IPS-NIHi11 (cell line): ENCODE measurements at regions not wholly inside any gene's neighbourhood (a gene's known extent, or its start where the extent isn't known, plus 50 kb on each side); places are given as distances from the start of the nearest gene placed in this dataset.

ENCODE experiments used
- DNase-seq: peaks from one replicate; pipeline ENCODE4 v3.0.0; 2012; ENCODE audit warnings: mixed read lengths, low spot score

- no peak for DNase-seq
Measured at GRCh38 chr9:85428230-85428629, 313.5 kb downstream of the AGTPBP1 start.

- DNase-seq: no peak
Measured at GRCh38 chr9:85427772-85428171, 314.0 kb downstream of the AGTPBP1 start.

GRCh38 chr9:85425153-85425611 lies 316.6 kb downstream of the AGTPBP1 start:
- DNase-seq: peak; percentile 91

GRCh38 chr9:85423422-85423821 lies 318.3 kb downstream of the AGTPBP1 start:
- DNase-seq: no peak

GRCh38 chr9:85421641-85422040 lies 320.1 kb downstream of the AGTPBP1 start:
- no peak for DNase-seq

GRCh38 chr9:85420750-85421149 lies 321.0 kb downstream of the AGTPBP1 start:
- DNase-seq: peak; percentile 76

- no peak for DNase-seq
Measured at GRCh38 chr9:85417674-85418073, 324.1 kb downstream of the AGTPBP1 start.

GRCh38 chr9:85416715-85417114 lies 325.0 kb downstream of the AGTPBP1 start:
- DNase-seq: no peak

- no peak for DNase-seq
Measured at GRCh38 chr9:85414390-85414789, 327.4 kb downstream of the AGTPBP1 start.

GRCh38 chr9:85408494-85408893 lies 333.3 kb downstream of the AGTPBP1 start:
- no peak for DNase-seq

GRCh38 chr9:85405566-85405950 lies 336.2 kb downstream of the AGTPBP1 start:
- no peak for DNase-seq

GRCh38 chr9:85404911-85405565 lies 336.7 kb downstream of the AGTPBP1 start:
- no peak for DNase-seq

GRCh38 chr9:85402551-85402950 lies 339.2 kb downstream of the AGTPBP1 start:
- DNase-seq: no peak

GRCh38 chr9:85401998-85402397 lies 339.8 kb downstream of the AGTPBP1 start:
- no peak for DNase-seq

- DNase-seq: no peak
Measured at GRCh38 chr9:85397005-85397404, 344.7 kb downstream of the AGTPBP1 start.

GRCh38 chr9:85392260-85392659 lies 349.5 kb downstream of the AGTPBP1 start:
- no peak for DNase-seq

- DNase-seq: no peak
Measured at GRCh38 chr9:85377731-85378289, 363.9 kb downstream of the AGTPBP1 start.

- DNase-seq: no peak
Measured at GRCh38 chr9:85368781-85369180, 373.0 kb downstream of the AGTPBP1 start.

GRCh38 chr9:85359161-85359560 lies 382.6 kb downstream of the AGTPBP1 start:
- no peak for DNase-seq

- no peak for DNase-seq
Measured at GRCh38 chr9:85349046-85349445, 392.7 kb downstream of the AGTPBP1 start.

GRCh38 chr9:85347541-85347940 lies 394.2 kb downstream of the AGTPBP1 start:
- DNase-seq: no peak

GRCh38 chr9:85344901-85345300 lies 396.9 kb downstream of the AGTPBP1 start:
- no peak for DNase-seq

GRCh38 chr9:85339338-85339737 lies 402.4 kb downstream of the AGTPBP1 start:
- no peak for DNase-seq

- DNase-seq: no peak
Measured at GRCh38 chr9:85334228-85334627, 407.5 kb downstream of the AGTPBP1 start.
